ENCODE measurements at regions not wholly inside any gene's neighbourhood (a gene's known extent, or its start where the extent isn't known, plus 50 kb on each side); places are given as distances from the start of the nearest gene placed in this dataset.

- H3K4me1 ChIP-seq (ENCODE audit: control insufficient read depth, extremely low read depth, insufficient read depth, low read length), result no peaks in the 10 kb centered on the region
- ChIA-PET CTCF (no interaction called here), POLR2A (no interaction called here)
- H4K20me1 ChIP-seq (replicated peaks; ENCODE audit: control insufficient read depth, extremely low read depth, insufficient read depth, low read length), result no peaks in the 10 kb centered on the region
- H3K9me3 ChIP-seq (replicated peaks; ENCODE audit: control insufficient read depth, insufficient read depth, low read length), result no peaks in the 10 kb centered on the region
- dilution Hi-C loops (cut with MboI; ENCODE audit: extremely low pct_ligation_motif_present, low sequenced_read_pairs), result no loop called here
- H3K9ac ChIP-seq (replicated peaks; ENCODE audit: extremely low read depth, insufficient read depth, low read length), result no peak overlapping the region
- H3K36me3 ChIP-seq (ENCODE audit: control insufficient read depth in 2 of 2, extremely low read depth in 1 of 2, insufficient read depth in 2 of 2, low read length in 2 of 2), result no peaks in the 10 kb centered on the region
- peaks cover 0 to 8% of the 10 kb centered on the region in 2 experiments for H3K27me3 ChIP-seq (ENCODE audit: control insufficient read depth in 2 of 2, insufficient read depth in 2 of 2, low read length in 2 of 2)
- DNase-seq (ENCODE audit: low read depth, low spot score), result no peak
- H2AFZ ChIP-seq (ENCODE audit: low read depth, low read length), result no peak overlapping the region
- H3K4me2 ChIP-seq (ENCODE audit: insufficient read depth, low read length), result no peak overlapping the region
- BruUV-seq (replicated peaks), result no TSS peak
- no peaks in the 10 kb centered on the region for H3K79me2 ChIP-seq (ENCODE audit: control insufficient read depth, insufficient read depth, low read length)
- intact Hi-C loops (cut with micrococcal nuclease), result no loop called here
- TF ChIP-seq EZH2 (IDR thresholded peaks at IDR 0.05; ENCODE audit: borderline replicate concordance, low read depth, low read length, severe bottlenecking) (no peak), POLR2AphosphoS5 (IDR thresholded peaks at IDR 0.05; ENCODE audit: insufficient read depth, low read depth, low read length) (no peak), POLR2A (IDR thresholded peaks at IDR 0.05; ENCODE audit: low read depth, low read length) (no peak), MYC (IDR thresholded peaks at IDR 0.05; ENCODE audit: low read depth, low read length) (no peak), JUN (IDR thresholded peaks at IDR 0.05; ENCODE audit: borderline replicate concordance, insufficient read depth, insufficient read length, low read depth) (no peak), GATA2 (IDR thresholded peaks at IDR 0.05; ENCODE audit: insufficient read depth, insufficient read length, low read depth, low read length) (no peak), FOS (IDR thresholded peaks at IDR 0.05; ENCODE audit: borderline replicate concordance, insufficient read depth, low read length) (no peak), CTCF (IDR thresholded peaks at IDR 0.05; ENCODE audit: extremely low read depth in 1 of 2, insufficient read depth in 1 of 2, low read depth in 1 of 2, low read length in 2 of 2) (no peak)
- TF ChIP-seq, protein P1, sequence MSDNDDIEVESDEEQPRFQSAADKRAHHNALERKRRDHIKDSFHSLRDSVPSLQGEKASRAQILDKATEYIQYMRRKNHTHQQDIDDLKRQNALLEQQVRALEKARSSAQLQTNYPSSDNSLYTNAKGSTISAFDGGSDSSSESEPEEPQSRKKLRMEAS (IDR thresholded peaks at IDR 0.05; ENCODE audit: insufficient read depth, insufficient read length), result no peak
- H3K9me1 ChIP-seq (replicated peaks; ENCODE audit: control insufficient read depth, extremely low read depth, insufficient read depth, low read length), result no peaks in the 10 kb centered on the region
- no peak overlapping the region for H3K4me3 ChIP-seq (replicated peaks in 1 of 3; ENCODE audit: insufficient read depth in 1 of 3, low read depth in 1 of 3, low read length in 3 of 3)
- no peak overlapping the region for H3K27ac ChIP-seq (ENCODE audit: insufficient read depth, low read depth, low read length)
- no peak for FAIRE-seq
These were observed 223.6 kb downstream of the GATA3 start for GRCh38 chr10:8278099-8278498.

Measured in endothelial cell of umbilical vein (primary cell).